ENCODE measurements at regions not wholly inside any gene's neighbourhood (a gene's known extent, or its start where the extent isn't known, plus 50 kb on each side); places are given as distances from the start of the nearest gene placed in this dataset.

DNA sequence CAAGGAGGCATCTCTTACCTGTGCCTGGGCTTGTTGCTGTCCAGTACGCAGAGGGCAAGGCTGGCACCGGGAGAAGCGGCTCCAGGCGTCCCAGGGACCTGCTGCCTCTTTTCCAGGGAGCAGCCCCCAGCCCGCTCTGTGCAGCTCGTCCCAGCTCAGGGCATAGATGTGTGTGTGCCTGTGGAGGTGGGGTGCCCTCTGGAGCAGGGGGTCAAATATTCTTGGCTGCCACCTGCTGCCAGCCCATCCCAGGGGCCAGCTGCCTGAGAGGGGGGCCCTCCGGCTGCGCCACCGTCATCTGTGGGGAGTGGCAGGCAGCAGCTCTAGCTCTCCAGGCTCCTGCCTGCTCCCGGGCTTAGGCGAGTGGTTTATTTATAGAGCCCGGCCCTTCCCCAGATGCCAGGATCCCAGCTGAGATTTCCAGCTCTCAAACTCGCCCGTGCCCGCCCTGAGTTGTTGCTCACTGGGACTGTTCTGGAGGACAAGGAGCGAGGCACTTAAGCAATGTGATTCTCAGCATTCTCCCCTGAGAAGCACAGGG, 87.5 kb downstream of the RTL6 start:
- in situ Hi-C loops (cut with MboI; ENCODE audit: low pct_unique_long_range_greater_than_20kb, low sequenced_read_pairs, unreplicated experiment): no loop called here
- no peak for DNase-seq (ENCODE audit: low spot score)

GRCh38 chr22:44409974-44410316, 88.1 kb downstream of the RTL6 start:
- in situ Hi-C loops (cut with MboI; ENCODE audit: low pct_unique_long_range_greater_than_20kb, low sequenced_read_pairs, unreplicated experiment): no loop called here
- no peak for TF ChIP-seq CTCF (IDR thresholded peaks at IDR 0.05; ENCODE audit: extremely low read depth, insufficient read depth, missing control alignments)
- no peak for DNase-seq (ENCODE audit: low spot score)

More for the DNA sequence above, 87.5 kb downstream of the RTL6 start:
- no peak for TF ChIP-seq CTCF (IDR thresholded peaks at IDR 0.05; ENCODE audit: extremely low read depth, insufficient read depth, missing control alignments)

DNA sequence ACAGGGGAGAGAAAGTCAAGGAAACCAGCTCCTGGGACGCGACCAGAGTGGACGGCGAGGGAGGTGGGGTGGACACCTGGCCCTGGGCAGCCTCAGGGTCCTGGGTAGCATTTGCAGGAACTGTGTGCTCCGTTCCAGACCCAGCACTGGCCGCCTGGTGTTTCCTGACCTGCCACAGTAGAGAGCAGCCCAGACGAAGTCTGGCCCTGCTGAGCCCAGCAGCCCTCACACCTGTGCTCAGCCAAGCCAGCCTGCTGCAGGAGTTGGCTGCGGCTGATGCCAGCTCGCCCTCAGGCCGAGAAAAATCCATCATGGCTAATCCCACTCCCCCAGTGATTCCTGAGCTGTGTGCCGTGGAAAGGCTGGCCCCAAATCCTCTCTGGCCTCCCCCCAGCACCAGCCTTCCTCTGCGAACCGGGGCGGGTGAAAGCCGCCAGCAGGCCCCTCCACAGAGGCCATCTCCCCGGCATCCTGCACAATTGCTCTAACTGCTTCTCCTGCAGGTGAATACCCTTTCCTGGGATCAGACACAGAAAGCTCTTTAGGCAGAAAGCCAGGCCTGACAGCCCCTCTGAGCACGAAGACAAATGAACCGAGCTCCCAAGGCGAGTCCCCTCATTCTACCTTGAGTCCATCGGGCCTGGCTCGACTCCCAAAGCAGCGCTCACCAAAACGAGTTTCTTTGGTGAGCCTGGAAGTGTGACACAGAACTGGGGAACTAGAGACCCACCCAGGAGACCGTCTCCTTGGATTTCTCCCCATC, 88.6 kb downstream of the RTL6 start:
- TF ChIP-seq CTCF (IDR thresholded peaks at IDR 0.05; ENCODE audit: extremely low read depth, insufficient read depth, missing control alignments): no peak
- DNase-seq (ENCODE audit: low spot score): no peak
- in situ Hi-C loops (cut with MboI; ENCODE audit: low pct_unique_long_range_greater_than_20kb, low sequenced_read_pairs, unreplicated experiment): no loop called here

DNA sequence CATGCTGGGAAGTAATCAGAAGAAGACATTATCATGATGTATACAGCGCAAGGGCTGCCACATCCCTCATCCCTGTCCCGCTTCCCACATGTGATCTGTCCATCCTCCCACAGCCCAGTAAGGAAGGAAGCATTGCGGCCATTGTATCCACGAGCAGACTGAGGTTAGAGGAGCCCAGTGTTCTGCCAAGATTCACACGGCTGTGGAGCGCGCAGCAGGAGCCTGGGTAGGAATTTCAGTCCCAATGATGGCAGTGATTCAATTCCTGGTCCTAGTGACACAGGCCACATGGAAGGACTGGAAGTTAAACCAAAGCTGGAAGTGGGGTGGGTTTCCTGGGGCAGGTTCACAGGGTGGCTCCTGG, 89.2 kb downstream of the RTL6 start:
- in situ Hi-C loops (cut with MboI; ENCODE audit: low pct_unique_long_range_greater_than_20kb, low sequenced_read_pairs, unreplicated experiment): no loop called here
- TF ChIP-seq CTCF (IDR thresholded peaks at IDR 0.05; ENCODE audit: extremely low read depth, insufficient read depth, missing control alignments): no peak
- DNase-seq (ENCODE audit: low spot score): no peak

DNA sequence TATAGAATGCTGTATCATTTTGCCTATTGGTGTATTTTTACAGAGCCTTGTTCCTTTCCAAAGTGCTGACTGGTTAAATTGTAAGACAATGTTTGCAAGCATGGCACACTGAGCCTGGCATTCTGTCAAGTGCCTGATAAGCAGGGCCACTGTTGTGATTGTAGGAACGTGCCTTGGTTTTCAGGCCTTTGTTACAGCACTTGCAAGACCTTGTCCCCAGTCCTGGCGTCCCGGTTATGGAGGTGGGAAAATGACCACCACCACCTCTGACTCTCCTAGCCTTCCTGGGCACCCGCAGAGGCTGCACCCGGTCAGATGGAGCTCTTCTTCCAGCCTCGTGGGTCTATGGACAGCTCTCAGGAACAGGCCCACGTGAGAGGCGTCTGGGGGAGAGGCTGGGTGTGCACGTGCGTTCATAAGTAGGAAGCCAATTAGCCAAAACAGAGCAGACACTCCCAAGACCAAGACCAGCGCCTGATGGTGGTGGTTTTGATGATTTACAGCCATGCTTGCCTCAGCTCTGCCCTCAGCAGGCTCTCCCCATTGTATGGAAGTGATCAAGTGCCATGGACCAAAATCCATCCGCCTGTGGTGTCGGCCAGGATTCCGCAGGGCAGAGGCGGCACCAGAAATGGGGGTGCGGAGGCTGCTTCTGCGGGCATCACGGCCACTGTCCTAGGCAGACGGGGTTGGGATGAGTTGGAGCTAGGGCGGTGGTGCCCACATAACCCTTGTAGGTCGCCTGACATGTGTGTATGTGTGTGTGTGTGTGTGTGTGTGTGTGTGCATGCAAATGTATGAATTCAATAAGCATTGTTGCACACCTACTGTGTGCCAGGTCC, 89.8 kb downstream of the RTL6 start:
- DNase-seq (ENCODE audit: low spot score): no peak
- no peak for TF ChIP-seq CTCF (IDR thresholded peaks at IDR 0.05; ENCODE audit: extremely low read depth, insufficient read depth, missing control alignments)
- in situ Hi-C loops (cut with MboI; ENCODE audit: low pct_unique_long_range_greater_than_20kb, low sequenced_read_pairs, unreplicated experiment): no loop called here

- in situ Hi-C loops (cut with MboI; ENCODE audit: low pct_unique_long_range_greater_than_20kb, low sequenced_read_pairs, unreplicated experiment): no loop called here
- no peak for TF ChIP-seq CTCF (IDR thresholded peaks at IDR 0.05; ENCODE audit: extremely low read depth, insufficient read depth, missing control alignments)
Observed at GRCh38 chr22:44407171-44407986, 90.7 kb downstream of the RTL6 start.

More at GRCh38 chr22:44407171-44407986, 90.7 kb downstream of the RTL6 start:
- DNase-seq (ENCODE audit: low spot score): no peak
